Renal cortex interstitium (tissue), 11 donors: ENCODE measurements at regions not wholly inside any gene's neighbourhood (a gene's known extent, or its start where the extent isn't known, plus 50 kb on each side); places are given as distances from the start of the nearest gene placed in this dataset.

ENCODE experiments used
- DNase-seq, 11 donors: peaks; one replicate each; pipeline ENCODE4 v3.0.0-alpha.2; 2013; ENCODE audit warnings: low read depth in 9 of 11, low spot score in 4 of 11; ENCODE audit errors: extremely low read depth in 1 of 11

DNA sequence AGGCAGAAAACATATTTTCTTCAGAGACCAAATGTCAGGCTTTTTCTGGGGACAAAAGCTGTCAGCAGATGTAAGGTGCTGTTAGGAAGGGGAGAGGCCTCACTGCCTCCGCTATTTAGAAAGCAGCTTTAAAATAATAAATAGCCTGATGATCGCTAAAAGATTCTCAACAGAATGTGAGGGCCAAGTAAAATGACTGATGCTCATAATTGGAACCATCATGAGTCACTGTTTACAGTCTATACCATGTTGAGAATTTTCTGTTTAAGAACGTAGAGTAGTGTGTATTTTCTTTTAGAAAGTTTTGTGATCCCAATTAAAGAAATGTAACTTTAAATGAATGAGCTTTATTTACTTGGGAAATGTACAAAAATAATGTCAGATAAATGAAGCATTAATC lies 220.0 kb downstream of the CLIC5 start:
- no peak for DNase-seq

DNA sequence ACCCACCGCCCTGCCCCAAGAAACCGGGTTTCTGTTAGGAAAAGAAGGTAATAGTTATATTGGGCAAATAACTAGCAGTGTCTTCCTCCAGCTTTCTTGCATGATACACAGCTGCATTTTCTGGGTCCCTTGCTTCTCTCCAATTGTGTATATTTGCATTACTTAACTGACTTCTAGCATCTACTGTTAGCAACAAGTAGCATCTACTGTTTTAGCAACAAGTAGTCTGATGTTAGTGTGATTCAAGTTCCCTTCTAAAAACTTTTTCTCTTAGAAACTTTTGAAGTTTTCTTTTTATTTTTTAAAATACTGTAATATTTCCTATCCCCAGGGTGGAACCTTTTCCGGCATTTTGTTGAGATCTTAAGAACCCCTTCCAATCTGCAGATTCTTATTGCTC lies 221.2 kb downstream of the CLIC5 start:
- no peak for DNase-seq

DNA sequence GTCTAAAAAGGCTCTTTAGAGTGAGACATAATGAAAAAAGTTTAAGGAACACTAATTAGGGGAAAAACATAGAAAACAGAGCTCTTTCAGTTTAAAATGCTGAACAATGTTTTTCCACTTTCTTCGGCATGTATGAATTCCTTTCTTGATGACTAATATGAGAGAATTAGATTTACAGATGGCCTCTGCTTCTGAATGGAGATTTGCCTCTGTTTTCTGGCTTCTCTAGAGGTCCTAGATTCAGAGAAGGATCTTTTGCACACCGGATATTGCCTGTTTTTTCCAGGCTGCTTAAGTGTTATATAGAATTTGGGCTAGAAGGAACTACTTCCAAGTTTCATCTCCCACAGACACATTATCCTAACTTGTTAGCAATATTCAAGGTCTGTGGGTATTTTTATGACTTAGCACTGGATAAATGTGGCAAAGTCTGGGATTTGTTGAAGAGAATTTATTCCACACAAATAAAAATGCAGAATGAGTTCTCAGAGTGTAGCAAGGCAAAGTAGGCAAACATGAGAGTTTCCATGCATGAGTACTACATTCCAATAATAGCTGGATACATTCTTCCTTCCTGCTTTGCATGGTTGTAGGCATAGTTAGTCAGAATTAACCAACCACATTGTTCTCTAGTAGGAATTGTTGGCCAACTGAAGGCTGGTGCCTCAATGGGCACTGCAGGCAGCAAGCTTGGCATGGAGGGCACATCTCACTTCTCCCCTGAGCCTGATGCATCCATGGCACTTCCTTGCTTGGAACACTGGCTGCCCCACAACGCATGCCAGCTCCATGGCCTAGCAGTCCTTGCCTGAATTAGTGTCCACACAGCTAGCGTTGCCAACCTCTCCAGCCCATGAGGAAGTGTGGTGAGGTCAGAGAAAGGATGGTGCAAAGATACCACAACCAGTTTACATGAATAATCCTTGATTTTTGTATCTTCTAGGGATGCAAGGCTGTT lies 224.2 kb downstream of the CLIC5 start:
- no peak for DNase-seq

DNA sequence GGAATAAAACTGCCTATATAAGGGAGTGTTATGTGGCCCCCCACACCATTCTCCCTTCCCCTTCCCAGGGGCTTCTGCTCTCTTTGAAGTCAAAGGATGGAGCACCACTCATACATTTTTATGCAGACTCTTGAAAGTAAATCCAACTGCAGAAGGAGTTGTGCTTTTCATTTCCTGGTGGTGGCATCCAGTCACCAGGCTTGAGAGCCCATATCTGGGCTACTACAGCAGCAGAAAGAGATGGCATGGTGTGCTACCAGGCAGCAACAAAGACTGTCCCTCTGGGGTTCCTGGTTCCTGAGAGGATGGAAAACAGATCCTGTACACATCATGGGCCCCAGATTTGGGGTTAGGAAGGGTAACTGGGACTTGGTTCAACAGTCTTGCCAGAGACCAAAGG lies 226.4 kb downstream of the CLIC5 start:
- no peak for DNase-seq

DNA sequence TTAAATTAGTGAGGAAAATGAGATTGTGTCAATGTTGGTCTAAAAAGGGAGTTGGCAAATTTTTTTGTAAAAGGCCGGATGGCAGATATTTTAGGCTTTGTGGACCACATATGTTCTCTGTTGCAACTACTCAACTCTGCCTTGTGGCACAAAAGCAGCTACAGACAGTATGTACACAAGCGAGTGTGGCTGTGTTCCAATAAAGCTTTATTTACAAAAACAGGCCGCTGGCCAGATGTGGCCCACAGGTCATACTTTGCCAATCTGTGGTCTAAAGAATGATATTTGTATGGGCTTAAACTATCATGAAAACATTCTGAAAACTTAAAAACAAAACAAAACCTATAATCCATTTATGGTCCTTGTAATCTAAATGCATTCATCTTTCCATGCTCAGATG lies 228.3 kb downstream of the CLIC5 start:
- DNase-seq = no peak

DNA sequence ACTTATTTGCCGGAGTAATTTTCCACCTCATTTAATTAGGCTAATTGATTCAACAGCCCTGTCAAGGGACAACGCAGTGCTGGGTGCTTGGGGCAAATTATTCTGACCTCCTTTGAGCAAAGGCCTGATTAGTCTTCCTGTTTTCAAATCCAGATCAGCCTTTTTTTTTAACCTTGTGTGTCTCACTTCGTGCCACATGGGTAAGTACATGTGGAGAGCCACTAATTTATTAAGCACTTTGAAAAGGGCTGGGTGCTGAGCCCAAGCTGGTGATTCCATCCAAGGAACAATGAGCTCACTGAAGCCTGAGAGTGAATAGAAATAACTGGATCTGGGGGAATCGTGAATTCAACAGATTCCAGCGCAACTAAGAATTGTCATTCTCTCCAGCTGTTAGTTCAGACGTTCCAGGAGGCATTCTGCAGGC lies 229.3 kb downstream of the CLIC5 start:
- DNase-seq = peak in 1 of 11 donors; percentile 2

DNA sequence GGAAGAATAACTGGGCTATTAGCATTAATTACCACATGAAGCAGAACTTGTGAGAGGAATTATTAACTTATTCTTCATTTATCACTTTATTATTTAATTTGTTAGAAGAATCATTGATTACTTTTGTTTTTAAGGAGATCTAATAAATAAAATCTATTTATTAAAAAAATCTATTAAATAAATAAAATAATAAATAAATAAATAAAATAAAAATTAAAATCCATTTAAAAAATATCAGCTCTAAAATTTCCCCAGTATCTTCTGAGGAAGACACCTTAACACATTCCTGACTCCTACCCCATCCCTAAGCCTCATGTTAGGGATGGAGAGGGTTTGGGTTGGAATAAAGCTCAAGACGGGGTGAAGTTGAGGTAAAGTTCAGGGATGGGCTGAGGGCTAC lies 231.4 kb downstream of the CLIC5 start:
- no peak for DNase-seq

DNA sequence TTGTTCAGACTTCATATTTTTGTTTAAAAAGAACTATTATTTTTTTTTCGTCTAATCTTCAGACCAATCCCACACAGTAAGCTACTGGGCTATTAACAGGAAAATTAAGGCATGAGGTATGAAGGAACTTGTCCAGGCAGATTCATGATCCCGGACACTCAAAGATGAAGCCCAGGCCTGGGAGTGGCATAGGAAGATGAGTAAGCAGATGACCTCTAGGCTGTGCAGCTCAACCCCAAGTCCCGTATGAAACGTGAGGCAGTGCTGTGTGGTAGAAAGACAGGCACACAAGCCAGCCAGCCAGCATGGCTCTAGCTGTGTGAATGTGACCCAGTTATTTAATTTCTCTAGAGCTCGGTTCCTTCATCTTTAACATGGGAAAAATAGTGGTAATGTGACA lies 231.9 kb downstream of the CLIC5 start:
- no peak for DNase-seq

DNA sequence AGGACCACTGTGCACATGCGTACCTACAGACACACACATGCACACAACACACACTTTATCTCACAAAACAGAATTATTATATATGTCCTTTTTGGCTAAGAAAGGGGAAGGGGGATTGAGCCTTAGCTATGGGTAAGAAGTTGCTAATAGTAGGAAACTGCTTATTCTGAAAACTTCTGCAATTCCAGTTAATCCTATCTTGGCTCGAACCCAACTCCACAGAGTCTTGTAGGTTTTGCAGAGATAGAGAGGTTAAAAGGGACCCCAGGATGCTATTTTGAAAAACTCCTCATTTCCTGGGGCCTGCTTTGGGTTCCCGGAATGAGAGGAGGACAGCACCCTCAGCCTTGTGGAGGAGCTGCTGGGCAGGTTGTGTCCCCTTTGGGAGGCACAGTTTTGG lies 233.8 kb downstream of the CLIC5 start:
- DNase-seq = no peak

DNA sequence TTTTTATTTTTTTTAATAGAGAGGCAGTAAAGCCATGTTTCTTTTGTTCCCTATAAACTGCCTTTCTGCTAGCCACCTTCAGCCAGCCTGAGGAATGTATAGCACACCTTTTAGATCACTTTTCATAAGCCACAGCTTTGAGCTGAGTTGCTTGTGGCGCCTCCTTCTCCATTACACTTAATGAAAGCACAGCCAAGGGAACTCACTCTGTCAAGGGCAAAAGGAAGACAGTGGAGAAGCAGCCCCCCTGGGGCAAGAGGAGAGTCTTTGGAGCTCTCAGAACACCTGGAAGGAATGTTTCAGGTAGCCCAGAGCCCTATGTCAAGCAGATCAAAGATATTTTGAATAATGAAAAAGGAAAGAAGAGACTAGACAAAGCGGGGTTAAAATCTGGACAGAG lies 235.1 kb downstream of the CLIC5 start:
- no peak for DNase-seq

DNA sequence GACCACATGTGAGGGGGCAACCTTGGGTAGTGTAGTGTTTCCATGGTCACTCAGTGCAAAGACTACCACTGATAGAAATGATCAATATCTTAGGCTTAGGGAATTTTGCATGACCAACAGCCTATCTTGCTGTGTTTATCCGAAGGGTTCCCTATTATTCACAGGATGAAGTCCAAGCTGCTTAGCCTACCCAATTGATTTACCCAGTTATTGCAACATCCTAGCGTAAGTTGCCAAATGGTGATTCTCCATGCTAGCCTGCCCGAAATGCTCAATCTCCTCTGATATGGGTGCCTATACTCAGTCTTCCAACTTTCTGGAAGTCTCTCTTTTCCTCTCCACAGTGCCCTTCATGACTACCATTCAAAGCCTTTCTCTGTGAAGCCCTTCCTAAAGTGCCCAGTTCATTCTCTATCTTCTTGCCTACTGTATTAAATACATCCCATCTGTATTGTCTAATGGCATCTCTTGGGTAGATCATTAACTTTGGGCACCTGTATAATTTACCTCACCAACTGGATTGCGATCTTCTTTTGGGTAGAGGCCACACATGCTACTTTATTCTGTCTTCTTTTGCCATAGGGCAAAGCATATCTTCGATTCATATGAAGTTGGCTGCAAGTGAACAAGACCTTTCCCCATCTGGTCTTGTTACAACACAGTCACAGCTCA lies 240.5 kb downstream of the CLIC5 start:
- no peak for DNase-seq

DNA sequence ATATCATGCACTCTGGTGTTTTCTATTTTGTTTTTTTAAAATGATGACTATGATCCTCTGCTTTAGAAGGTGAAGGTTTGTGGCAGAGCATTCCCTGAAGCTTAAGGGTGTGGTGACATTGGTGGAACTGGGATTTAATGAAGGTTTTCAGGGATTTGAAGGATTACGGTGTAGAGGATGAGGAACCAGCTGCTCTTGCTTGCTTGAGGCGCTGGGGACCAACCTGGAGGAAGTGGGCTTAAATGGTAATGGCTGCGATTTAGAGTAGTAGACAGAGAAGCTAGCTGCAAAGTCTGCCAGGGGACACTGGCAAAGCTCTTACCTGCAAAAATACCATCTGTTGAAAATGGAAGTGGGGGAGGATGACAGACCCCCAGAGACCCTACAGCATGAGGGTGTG lies 241.8 kb downstream of the CLIC5 start:
- no peak for DNase-seq

DNA sequence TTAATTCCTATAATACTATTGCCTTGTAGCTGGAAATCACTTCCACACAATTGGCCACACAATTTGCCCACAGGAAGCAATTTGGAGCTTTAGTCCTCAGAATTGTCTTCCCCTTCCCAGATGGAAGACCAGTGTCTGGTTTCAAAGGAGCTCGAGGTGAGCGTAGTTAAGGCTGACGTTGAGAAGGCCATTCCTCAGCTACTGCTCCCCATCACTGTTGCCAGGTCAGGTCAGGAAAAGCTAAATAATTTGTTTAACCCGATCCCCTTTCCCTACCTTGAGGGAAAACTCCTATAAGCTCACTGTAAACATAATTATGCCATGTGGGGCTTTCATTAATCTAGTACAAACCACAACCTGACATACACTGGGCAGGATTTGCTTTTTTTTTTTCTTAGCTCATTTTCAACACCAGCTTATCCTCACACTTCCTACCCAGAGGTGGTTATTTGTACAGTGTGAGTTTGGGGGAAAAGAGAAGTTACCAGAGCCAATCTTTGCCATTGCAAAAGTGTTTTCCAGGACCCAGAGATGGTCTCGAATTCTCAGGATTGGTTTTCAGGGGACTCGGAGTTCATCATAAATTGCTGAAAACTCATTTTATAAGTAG lies 242.7 kb downstream of the CLIC5 start:
- DNase-seq = no peak

DNA sequence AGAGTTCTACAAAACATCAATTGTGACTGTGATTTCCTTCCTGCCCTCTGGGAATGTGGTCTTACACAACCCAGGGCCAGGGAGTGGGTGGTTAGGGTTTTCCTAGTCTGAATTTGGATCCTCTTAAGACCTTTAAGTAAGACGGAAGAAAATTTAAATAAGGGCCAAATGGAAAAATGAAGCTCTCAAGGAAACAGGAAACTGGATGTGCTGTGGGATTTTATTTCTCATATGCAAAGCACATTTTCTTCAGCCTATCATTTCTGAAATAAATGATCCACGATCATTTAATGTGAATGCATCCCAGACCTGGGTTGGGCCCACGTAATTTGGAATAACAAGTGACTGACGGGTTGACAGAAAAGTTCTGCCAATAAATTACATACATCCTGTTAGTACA lies 243.6 kb downstream of the CLIC5 start:
- no peak for DNase-seq

DNA sequence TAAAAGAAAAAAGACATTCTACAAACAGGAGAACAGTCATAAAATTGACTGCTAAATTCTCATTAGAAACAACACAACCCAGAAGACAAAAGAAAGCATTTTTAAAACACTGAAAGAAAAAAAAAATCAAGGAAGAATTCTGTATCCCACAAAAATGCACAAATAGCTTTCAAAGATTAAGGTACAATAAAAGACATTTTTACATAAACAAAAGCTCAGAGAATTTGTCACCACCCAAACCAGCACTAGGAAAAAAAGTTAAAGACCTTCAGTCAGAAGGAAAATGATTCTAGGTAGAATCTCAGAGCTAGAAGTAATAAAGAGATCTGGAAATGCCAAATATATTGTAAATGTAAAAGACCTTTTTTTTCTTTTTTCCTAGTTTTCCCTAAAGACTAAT lies 252.4 kb downstream of the CLIC5 start:
- DNase-seq = no peak

DNA sequence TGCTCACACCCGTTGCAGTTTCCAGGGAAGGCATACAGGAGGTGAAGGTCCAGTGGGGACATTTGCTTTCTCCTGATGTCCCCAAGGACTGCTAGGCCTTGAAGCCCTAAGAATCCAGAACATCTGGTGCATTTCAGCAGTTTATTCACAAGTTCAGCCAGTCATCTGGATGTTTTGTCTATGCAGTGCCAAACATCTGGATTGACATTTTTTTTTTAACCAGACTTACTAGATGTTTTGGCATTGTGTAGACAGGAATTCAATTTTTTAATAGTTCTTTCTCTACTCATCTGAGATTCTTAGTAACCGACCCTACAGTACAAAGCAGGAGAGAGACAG lies 256.2 kb downstream of the CLIC5 start:
- no peak for DNase-seq

DNA sequence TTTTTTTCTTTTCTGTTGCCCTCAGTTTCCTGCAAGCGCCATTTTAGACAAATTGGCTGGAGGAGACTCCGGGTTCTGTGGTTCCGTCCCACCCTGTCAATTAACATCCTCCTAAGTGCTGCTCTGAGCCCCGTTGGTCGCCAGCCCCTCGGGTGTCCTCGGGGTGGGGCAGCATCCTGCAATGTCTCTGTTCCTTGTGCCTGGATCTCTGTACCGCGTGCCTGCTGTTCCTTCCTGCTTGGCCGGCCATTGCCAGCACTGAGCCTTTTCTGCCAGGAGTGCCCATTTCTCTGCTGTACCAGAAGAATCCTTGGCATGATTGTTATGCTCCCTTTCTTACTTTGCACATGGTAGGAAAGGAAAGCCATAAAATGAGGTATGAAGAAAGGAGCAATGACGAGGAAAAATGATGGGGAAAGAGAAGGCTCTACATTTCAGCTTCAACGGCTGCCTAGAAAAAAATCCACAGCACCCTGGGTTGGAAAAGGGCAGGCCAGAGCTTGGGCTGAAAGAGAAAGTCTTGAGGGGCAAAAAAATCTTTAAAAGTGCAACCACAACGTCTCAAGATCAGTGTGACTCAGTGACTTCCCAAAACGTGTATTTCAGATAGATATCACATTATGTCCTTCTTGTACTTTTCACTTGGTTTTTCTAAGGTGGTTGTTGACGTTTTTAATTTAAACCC lies 256.7 kb downstream of the CLIC5 start:
- no peak for DNase-seq

DNA sequence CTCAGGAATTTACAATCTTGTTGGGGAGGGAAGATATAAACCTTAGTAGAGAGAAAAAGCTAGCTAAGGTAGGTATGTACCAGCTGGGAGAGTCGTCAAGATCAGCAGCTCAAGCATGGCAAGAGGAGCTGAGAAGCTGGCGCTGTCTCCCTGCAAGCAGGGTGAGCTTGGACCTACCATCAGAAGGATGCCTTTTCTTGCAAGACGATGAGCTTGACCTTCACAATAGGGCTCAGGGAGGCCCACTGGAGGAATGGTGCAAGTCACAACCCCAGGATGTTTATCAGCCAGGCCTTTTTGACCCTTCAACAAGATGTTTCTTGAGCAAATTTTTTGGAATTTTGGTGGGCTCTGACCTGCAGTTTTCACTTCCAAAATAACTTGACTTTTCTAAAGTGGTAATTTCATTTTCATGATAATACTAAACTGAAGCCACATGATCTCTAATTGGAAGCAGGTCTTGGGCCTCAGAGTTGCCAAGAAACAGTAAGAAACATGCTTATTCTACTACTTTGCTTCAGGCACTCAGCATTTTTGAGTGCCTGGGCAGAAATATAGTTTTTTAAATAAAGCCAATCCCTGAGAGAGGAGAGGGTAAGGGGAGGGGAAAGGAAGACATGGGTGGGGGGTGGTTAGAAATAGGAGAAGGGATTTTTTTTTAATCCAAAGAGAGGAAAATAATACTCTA lies 258.1 kb downstream of the CLIC5 start:
- DNase-seq = no peak

DNA sequence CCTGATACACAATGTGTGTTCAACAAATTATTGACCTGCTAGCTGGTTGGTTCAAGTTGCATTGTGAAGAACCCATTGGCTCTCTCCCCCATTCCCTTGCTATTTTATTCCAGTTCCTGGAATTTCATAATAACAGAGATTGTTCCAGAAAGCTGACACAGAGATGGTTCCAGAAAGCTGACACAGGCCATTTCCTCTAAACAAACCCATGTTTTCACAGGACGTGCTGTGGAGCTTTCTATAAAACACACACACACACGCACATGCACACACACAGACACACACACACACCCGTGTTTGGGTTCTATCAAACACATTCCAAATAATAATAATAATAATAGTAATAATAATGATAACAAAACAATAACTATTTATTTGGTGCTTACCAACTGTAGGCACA lies 259.1 kb downstream of the CLIC5 start:
- DNase-seq = no peak
